Activated CD8-positive, alpha-beta memory T cell treated with anti-CD3 and anti-CD28 coated beads, Interleukin-2, amount 10 ng/mL, durations not matched to agents 7 days and 5 days (primary cell): ENCODE measurements at regions not wholly inside any gene's neighbourhood (a gene's known extent, or its start where the extent isn't known, plus 50 kb on each side); places are given as distances from the start of the nearest gene placed in this dataset.
"Not testable (repeated sequence)": the region's sequence is repeated elsewhere in the genome, so short reads cannot be mapped to it uniquely, and the experiment has no call there.

ENCODE experiments used
- ATAC-seq: fragments of 150-1000 bp; cut with Tn5 transposase; one replicate; pipeline ENCODE4 v1.10.0; 2021; ENCODE audit warnings: moderate library complexity
- CTCF ChIA-PET: fragments of 350-600 bp; sonication (Branson Sonifier 250); formaldehyde crosslinking; loops from one replicate; lab custom pipeline; 2021; ENCODE audit warnings: antibody characterized with exemption; lab: Charles Lee
- DNase-seq: peaks from one replicate; pipeline ENCODE4 v3.0.0-alpha.2; 2020
- H3K27ac Mint-ChIP-seq: one replicate; pipeline ENCODE4 v1.8.0; 2021; ENCODE audit warnings: mild to moderate bottlenecking, mixed read lengths
- H3K27me3 Mint-ChIP-seq: one replicate; pipeline ENCODE4 v1.8.0; 2021; ENCODE audit warnings: mixed read lengths
- H3K36me3 Mint-ChIP-seq: one replicate; pipeline ENCODE4 v1.8.0; 2021; ENCODE audit warnings: mild to moderate bottlenecking, mixed read lengths
- H3K4me1 Mint-ChIP-seq: one replicate; pipeline ENCODE4 v1.8.0; 2021; ENCODE audit warnings: mixed read lengths
- H3K4me3 Mint-ChIP-seq: one replicate; pipeline ENCODE4 v1.8.0; 2021; ENCODE audit warnings: mild to moderate bottlenecking, moderate library complexity, mixed read lengths
- H3K9me3 Mint-ChIP-seq: one replicate; pipeline ENCODE4 v1.8.0; 2022; ENCODE audit warnings: low read depth, mixed read lengths

GRCh38 chr20:53786445-53787267 lies 193.0 kb upstream of the ZNF217 start:
- CTCF ChIA-PET, result no interaction called here
- H3K36me3 Mint-ChIP-seq, result no peaks in the 10 kb centered on the region
- H3K4me3 Mint-ChIP-seq, result no peak overlapping the region
- DNase-seq, result no peak
- no peaks in the 10 kb centered on the region for H3K27me3 Mint-ChIP-seq
- H3K27ac Mint-ChIP-seq, result no peak overlapping the region
- ATAC-seq, result no peak
- H3K4me1 Mint-ChIP-seq, result peaks cover 2% of the 10 kb centered on the region
- no peaks in the 10 kb centered on the region for H3K9me3 Mint-ChIP-seq

- CTCF ChIA-PET, result no interaction called here
These were observed 192.4 kb upstream of the ZNF217 start for GRCh38 chr20:53786071-53786444.

GRCh38 chr20:53785320-53785719 lies 191.7 kb upstream of the ZNF217 start:
- DNase-seq (no peak), ATAC-seq (no peak)
- Mint-ChIP-seq H3K4me1 (peaks cover 2% of the 10 kb centered on the region), H3K36me3 (no peaks in the 10 kb centered on the region), H3K27ac (no peak overlapping the region), H3K27me3 (no peaks in the 10 kb centered on the region), H3K4me3 (no peak overlapping the region), H3K9me3 (no peaks in the 10 kb centered on the region)
- CTCF ChIA-PET, result no interaction called here

More at GRCh38 chr20:53786071-53786444, 192.4 kb upstream of the ZNF217 start:
- H3K4me3 Mint-ChIP-seq, result no peak overlapping the region
- no peaks in the 10 kb centered on the region for H3K27me3 Mint-ChIP-seq
- no peak for ATAC-seq
- peaks cover 2% of the 10 kb centered on the region for H3K4me1 Mint-ChIP-seq
- no peak overlapping the region for H3K27ac Mint-ChIP-seq
- H3K36me3 Mint-ChIP-seq, result no peaks in the 10 kb centered on the region
- no peak for DNase-seq
- H3K9me3 Mint-ChIP-seq, result no peaks in the 10 kb centered on the region

GRCh38 chr20:53783768-53784167 lies 190.1 kb upstream of the ZNF217 start:
- DNase-seq, result no peak
- no peak overlapping the region for H3K27ac Mint-ChIP-seq
- no peaks in the 10 kb centered on the region for H3K36me3 Mint-ChIP-seq
- no peak for ATAC-seq
- H3K4me3 Mint-ChIP-seq, result no peak overlapping the region
- H3K27me3 Mint-ChIP-seq, result no peaks in the 10 kb centered on the region
- CTCF ChIA-PET, result no interaction called here
- H3K9me3 Mint-ChIP-seq, result no peaks in the 10 kb centered on the region
- peaks cover 2% of the 10 kb centered on the region for H3K4me1 Mint-ChIP-seq

- peaks cover 2% of the 10 kb centered on the region for H3K4me1 Mint-ChIP-seq
- DNase-seq (no peak), ATAC-seq (no peak)
- no peak overlapping the region for H3K4me3 Mint-ChIP-seq
- H3K9me3 Mint-ChIP-seq, result no peaks in the 10 kb centered on the region
- H3K27me3 Mint-ChIP-seq, result no peaks in the 10 kb centered on the region
- CTCF ChIA-PET, result no interaction called here
- no peak overlapping the region for H3K27ac Mint-ChIP-seq
- no peaks in the 10 kb centered on the region for H3K36me3 Mint-ChIP-seq
These were observed 189.1 kb upstream of the ZNF217 start for GRCh38 chr20:53782612-53783246.

- H3K4me3 Mint-ChIP-seq, result no peak overlapping the region
- CTCF ChIA-PET, result no interaction called here
- no peak for ATAC-seq
- no peak for DNase-seq
- no peaks in the 10 kb centered on the region for H3K27me3 Mint-ChIP-seq
- H3K36me3 Mint-ChIP-seq, result no peaks in the 10 kb centered on the region
- H3K27ac Mint-ChIP-seq, result no peak overlapping the region
- H3K9me3 Mint-ChIP-seq, result no peaks in the 10 kb centered on the region
- no peaks in the 10 kb centered on the region for H3K4me1 Mint-ChIP-seq
These were observed 186.2 kb upstream of the ZNF217 start for GRCh38 chr20:53779822-53780221.

- no peak for DNase-seq
- no peak overlapping the region for H3K27ac Mint-ChIP-seq
- no peaks in the 10 kb centered on the region for H3K9me3 Mint-ChIP-seq
- H3K27me3 Mint-ChIP-seq, result no peaks in the 10 kb centered on the region
- CTCF ChIA-PET, result interaction anchor here (1.4 kb wide), 1 partner anchor 14 kb away, joined by 3 read pairs; no protein-coding TSS in a partner anchor
- H3K36me3 Mint-ChIP-seq, result no peaks in the 10 kb centered on the region
- H3K4me1 Mint-ChIP-seq, result no peaks in the 10 kb centered on the region
- H3K4me3 Mint-ChIP-seq, result no peak overlapping the region
- ATAC-seq, result no peak
These were observed 185.1 kb upstream of the ZNF217 start for GRCh38 chr20:53778736-53779135.

- CTCF ChIA-PET, result interaction anchor here (0.7 to 1.4 kb wide), 2 partner anchors 14 to 77 kb away, joined by 3 to 4 read pairs; no protein-coding TSS in a partner anchor
- H3K27me3 Mint-ChIP-seq, result no peaks in the 10 kb centered on the region
- DNase-seq (no peak), ATAC-seq (no peak)
- no peaks in the 10 kb centered on the region for H3K36me3 Mint-ChIP-seq
- no peaks in the 10 kb centered on the region for H3K9me3 Mint-ChIP-seq
- H3K4me3 Mint-ChIP-seq, result no peak overlapping the region
- no peak overlapping the region for H3K27ac Mint-ChIP-seq
- no peaks in the 10 kb centered on the region for H3K4me1 Mint-ChIP-seq
These were observed 184.4 kb upstream of the ZNF217 start for GRCh38 chr20:53778041-53778516.

GRCh38 chr20:53777402-53777801 lies 183.8 kb upstream of the ZNF217 start:
- not testable (repeated sequence) for H3K36me3 Mint-ChIP-seq, DNase-seq, H3K9me3 Mint-ChIP-seq, H3K4me3 Mint-ChIP-seq, H3K27ac Mint-ChIP-seq, H3K4me1 Mint-ChIP-seq, ATAC-seq, H3K27me3 Mint-ChIP-seq
- CTCF ChIA-PET, result interaction anchor here (1.4 kb wide), 1 partner anchor 15 kb away, joined by 3 read pairs; no protein-coding TSS in a partner anchor

- ATAC-seq (no peak), DNase-seq (no peak)
- no peaks in the 10 kb centered on the region for H3K27me3 Mint-ChIP-seq
- CTCF ChIA-PET, result no interaction called here
- no peaks in the 10 kb centered on the region for H3K4me1 Mint-ChIP-seq
- no peak overlapping the region for H3K27ac Mint-ChIP-seq
- H3K4me3 Mint-ChIP-seq, result no peak overlapping the region
- H3K9me3 Mint-ChIP-seq, result no peaks in the 10 kb centered on the region
- H3K36me3 Mint-ChIP-seq, result no peaks in the 10 kb centered on the region
These were observed 183.2 kb upstream of the ZNF217 start for GRCh38 chr20:53776858-53777257.

GRCh38 chr20:53774461-53775203 lies 181.0 kb upstream of the ZNF217 start:
- Mint-ChIP-seq H3K9me3 (no peaks in the 10 kb centered on the region), H3K36me3 (no peaks in the 10 kb centered on the region), H3K27me3 (no peaks in the 10 kb centered on the region), H3K4me1 (no peaks in the 10 kb centered on the region), H3K27ac (no peak overlapping the region), H3K4me3 (no peak overlapping the region)
- DNase-seq (no peak), ATAC-seq (no peak)
- CTCF ChIA-PET, result interaction anchor here (1.5 kb wide), 1 partner anchor 18 kb away, joined by 5 read pairs; no protein-coding TSS in a partner anchor

- Mint-ChIP-seq H3K9me3 (no peaks in the 10 kb centered on the region), H3K27ac (no peak overlapping the region), H3K4me1 (no peaks in the 10 kb centered on the region), H3K27me3 (no peaks in the 10 kb centered on the region), H3K36me3 (no peaks in the 10 kb centered on the region), H3K4me3 (no peak overlapping the region)
- ATAC-seq (no peak), DNase-seq (no peak)
- CTCF ChIA-PET, result interaction anchor here (0.7 to 1.5 kb wide), 2 partner anchors 18 to 150 kb away, joined by 4 to 5 read pairs; no protein-coding TSS in a partner anchor
These were observed 180.3 kb upstream of the ZNF217 start for GRCh38 chr20:53773792-53774401.
